Cerebellar cortex (tissue), 1 donor: ENCODE measurements at regions not wholly inside any gene's neighbourhood (a gene's known extent, or its start where the extent isn't known, plus 50 kb on each side); places are given as distances from the start of the nearest gene placed in this dataset.

Experiments
- DNase-seq: peaks from one replicate; pipeline ENCODE4 v3.0.0-alpha.2; 2015; ENCODE audit warnings: low spot score

- DNase-seq, result no peak
Measured at GRCh38 chr7:106957766-106958165, 86.7 kb upstream of the PRKAR2B start.

DNA sequence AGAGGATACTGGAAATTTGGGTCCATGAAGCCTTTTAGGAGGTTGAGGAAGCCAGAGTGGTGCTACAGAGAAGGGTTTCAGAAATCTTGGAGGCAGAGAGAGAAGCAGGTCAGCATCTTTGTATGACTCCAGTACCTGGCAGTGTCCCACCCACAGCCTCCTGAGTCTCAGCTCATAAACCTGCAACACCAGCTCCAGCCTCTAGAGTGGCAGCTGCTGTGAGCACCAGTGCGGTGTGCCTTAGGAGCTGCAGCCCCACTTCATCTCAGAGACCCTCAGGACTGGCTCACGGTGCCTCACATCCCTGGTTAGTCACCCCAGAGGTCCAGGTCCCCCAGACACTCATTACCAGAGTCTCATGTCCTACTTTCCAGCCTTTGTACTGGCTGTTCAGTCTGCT is 84.8 kb upstream of the PRKAR2B start:
- no peak for DNase-seq

GRCh38 chr7:106962751-106963150 is 81.8 kb upstream of the PRKAR2B start:
- DNase-seq, result no peak

- DNase-seq, result no peak
Measured at GRCh38 chr7:106964466-106964865, 80.0 kb upstream of the PRKAR2B start.

DNA sequence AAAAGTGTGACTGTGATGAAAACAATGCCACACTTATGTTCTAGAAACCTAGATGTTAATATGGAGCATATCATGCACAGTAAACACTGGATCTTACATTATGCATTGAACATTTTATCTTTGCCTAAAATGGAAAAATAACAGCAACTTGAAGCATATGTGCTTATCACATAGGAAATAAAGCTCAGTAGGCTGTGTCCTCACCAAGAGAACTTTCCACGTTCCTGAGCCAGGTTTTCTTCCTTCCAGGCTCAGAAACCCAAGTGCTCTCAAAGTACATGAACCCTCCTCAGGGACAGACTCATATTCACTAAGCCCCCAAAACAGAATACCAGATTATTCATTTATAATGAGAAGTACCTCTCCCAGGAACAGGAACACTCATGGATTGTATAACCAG is 79.4 kb upstream of the PRKAR2B start:
- DNase-seq, result no peak

- no peak for DNase-seq
Measured at GRCh38 chr7:106966121-106966520, 78.4 kb upstream of the PRKAR2B start.

- DNase-seq, result no peak
Measured at GRCh38 chr7:106968160-106968559, 76.3 kb upstream of the PRKAR2B start.

GRCh38 chr7:106978425-106979420 is 65.8 kb upstream of the PRKAR2B start:
- peak; percentile 4 for DNase-seq

DNA sequence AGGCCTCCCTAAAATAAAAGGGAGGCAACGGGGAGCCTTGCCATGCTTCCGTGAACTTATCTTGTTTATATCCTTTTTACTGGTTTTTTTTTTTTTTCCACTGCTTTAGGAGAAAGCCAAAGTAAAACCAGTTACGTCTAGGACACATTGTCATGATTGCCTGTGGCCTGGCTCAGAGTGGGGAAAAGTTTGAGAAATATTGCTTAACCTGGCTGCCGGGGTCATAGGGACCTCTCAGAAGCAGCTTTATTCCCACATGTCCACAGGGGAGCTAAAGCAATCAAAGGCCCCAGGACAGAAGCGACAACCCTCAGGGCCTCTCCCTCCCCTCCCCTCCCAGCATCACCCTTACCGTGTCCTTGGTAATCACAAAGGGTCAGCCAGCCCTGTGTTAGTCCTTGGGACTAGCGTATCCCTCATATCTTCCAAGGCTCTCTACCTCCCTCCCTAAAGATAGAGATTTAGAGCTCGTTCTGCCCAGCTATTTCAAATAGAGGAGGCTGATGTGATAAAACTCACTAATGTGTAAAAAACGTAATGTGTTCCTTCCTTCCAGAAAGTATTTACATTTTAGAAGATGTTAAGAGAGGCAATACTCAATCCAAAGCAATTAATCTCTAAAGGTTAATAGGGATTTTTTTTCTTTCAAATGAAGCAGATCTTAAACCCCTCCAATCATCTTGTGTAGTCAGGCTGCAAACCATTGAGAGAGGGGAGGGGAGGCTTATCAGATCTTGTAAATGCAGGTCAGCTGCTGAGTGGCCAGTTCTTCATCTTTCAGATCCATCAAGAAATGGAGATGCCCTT is 64.8 kb upstream of the PRKAR2B start:
- no peak for DNase-seq

GRCh38 chr7:106980358-106980685 is 64.2 kb upstream of the PRKAR2B start:
- no peak for DNase-seq

- no peak for DNase-seq
Measured at GRCh38 chr7:106982415-106982814, 62.1 kb upstream of the PRKAR2B start.

DNA sequence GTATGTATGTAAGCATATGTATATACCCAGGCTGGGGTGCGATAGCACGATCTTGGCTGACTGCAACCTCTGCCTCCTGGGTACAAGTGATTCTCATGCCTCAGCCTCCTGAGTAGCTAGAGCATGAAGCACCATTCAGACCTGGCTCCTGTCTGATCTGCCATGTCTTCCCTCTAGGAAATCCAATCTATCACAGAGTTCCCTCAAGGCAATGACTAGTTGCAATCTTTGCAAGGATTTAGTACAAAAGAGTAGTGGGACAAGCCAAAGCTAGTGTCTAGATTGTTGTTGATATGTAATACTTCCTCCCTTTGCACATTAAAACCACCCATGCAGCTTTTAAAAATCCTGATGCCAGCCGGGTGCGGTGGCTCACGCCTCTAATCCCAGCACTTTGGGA is 60.5 kb upstream of the PRKAR2B start:
- DNase-seq, result no peak

GRCh38 chr7:106986450-106986977 is 58.0 kb upstream of the PRKAR2B start:
- DNase-seq, result no peak

- no peak for DNase-seq
Measured at GRCh38 chr7:106987777-106988176, 56.7 kb upstream of the PRKAR2B start.

DNA sequence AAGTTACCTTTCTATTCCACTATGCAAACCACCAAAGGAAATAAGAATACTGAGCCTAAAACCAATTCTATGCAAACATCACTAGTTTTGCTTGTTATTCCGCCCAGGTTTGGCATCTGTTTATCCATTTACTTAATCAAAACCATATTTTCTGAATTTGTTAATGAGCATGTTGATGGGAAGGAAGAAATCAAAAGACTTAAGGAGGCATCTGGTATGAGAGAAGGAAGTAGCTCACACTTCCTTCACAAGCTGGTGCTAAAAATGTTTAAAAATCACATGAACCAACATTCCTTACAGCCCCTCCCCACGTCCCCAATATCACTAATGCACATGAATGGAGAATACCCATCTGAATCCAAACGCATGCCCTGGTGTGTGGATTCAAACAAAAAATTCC is 52.0 kb upstream of the PRKAR2B start:
- DNase-seq, result no peak
